GM03348 (cell line): ENCODE measurements at regions not wholly inside any gene's neighbourhood (a gene's known extent, or its start where the extent isn't known, plus 50 kb on each side); places are given as distances from the start of the nearest gene placed in this dataset.

ENCODE experiments used
- DNase-seq: peaks from one replicate; pipeline ENCODE4 v3.0.0; 2012; ENCODE audit warnings: low spot score

- no peak for DNase-seq
These were observed 77.7 kb upstream of the PELI1 start for GRCh38 chr2:64221935-64222334.

GRCh38 chr2:64222351-64222750, 78.1 kb upstream of the PELI1 start:
- DNase-seq: no peak

GRCh38 chr2:64223055-64223454, 78.8 kb upstream of the PELI1 start:
- no peak for DNase-seq

- DNase-seq: no peak
These were observed 81.3 kb upstream of the PELI1 start for GRCh38 chr2:64225491-64225890.

GRCh38 chr2:64226611-64227010, 82.4 kb upstream of the PELI1 start:
- no peak for DNase-seq

- peak; percentile 14 for DNase-seq
These were observed 83.4 kb upstream of the PELI1 start for GRCh38 chr2:64227603-64228125.

GRCh38 chr2:64228126-64228678, 84.0 kb upstream of the PELI1 start:
- peak; percentile 84 for DNase-seq

- DNase-seq: no peak
These were observed 84.7 kb upstream of the PELI1 start for GRCh38 chr2:64228918-64229317.

- DNase-seq: no peak
These were observed 86.3 kb upstream of the PELI1 start for GRCh38 chr2:64230540-64230939.

GRCh38 chr2:64232266-64232665, 88.0 kb upstream of the PELI1 start:
- no peak for DNase-seq

- DNase-seq: no peak
These were observed 89.2 kb upstream of the PELI1 start for GRCh38 chr2:64233376-64233922.

GRCh38 chr2:64234150-64234549, 89.9 kb upstream of the PELI1 start:
- no peak for DNase-seq

- DNase-seq: no peak
These were observed 90.6 kb upstream of the PELI1 start for GRCh38 chr2:64234785-64235184.

GRCh38 chr2:64237266-64237665, 93.0 kb upstream of the PELI1 start:
- no peak for DNase-seq

- no peak for DNase-seq
These were observed 94.6 kb upstream of the PELI1 start for GRCh38 chr2:64238799-64239198.

GRCh38 chr2:64243081-64244036, 99.1 kb upstream of the PELI1 start:
- no peak for DNase-seq

- DNase-seq: no peak
These were observed 99.8 kb upstream of the PELI1 start for GRCh38 chr2:64244037-64244416.

GRCh38 chr2:64245631-64246030, 101.4 kb upstream of the PELI1 start:
- no peak for DNase-seq

- no peak for DNase-seq
These were observed 102.7 kb upstream of the PELI1 start for GRCh38 chr2:64246962-64247361.

GRCh38 chr2:64249426-64249825, 105.2 kb upstream of the PELI1 start:
- no peak for DNase-seq

- no peak for DNase-seq
These were observed 105.8 kb upstream of the PELI1 start for GRCh38 chr2:64250063-64250462.

- DNase-seq: no peak
These were observed 106.7 kb upstream of the PELI1 start for GRCh38 chr2:64250751-64251423.
